Keratinocyte (primary cell): ENCODE measurements at regions not wholly inside any gene's neighbourhood (a gene's known extent, or its start where the extent isn't known, plus 50 kb on each side); places are given as distances from the start of the nearest gene placed in this dataset.

Experiments used
- DNase-seq: peaks from one replicate; pipeline ENCODE4 v3.0.0-alpha.2; 2011; ENCODE audit warnings: low read depth, missing footprints, low spot score
- FAIRE-seq: peaks from 2 replicates; lab custom pipeline; 2011; peaks lifted over from hg19 to GRCh38; lab: Jason Lieb, UNC
- H2AFZ ChIP-seq: 2 replicates; pipeline ENCODE4 v1.6.0; 2012; ENCODE audit warnings: low read length, control low read depth, inconsistent platforms; ENCODE audit not compliant: control insufficient read depth
- H3K27ac ChIP-seq: 2 replicates; pipeline ENCODE4 v1.5.1; 2011; ENCODE audit warnings: low read length; ENCODE audit not compliant: control insufficient read depth, insufficient read depth
- H3K27me3 ChIP-seq: 3 replicates; pipeline ENCODE4 v1.6.0; 2011; ENCODE audit warnings: low read length; ENCODE audit not compliant: control insufficient read depth, insufficient read depth; ENCODE audit errors: extremely low read depth
- H3K36me3 ChIP-seq, 2 experiments: 2 replicates in 1 of 2; 3 replicates in 1 of 2; pipeline ENCODE4 v1.5.1; 2011; ENCODE audit warnings: low read length in 2 of 2, mild to moderate bottlenecking in 1 of 2; ENCODE audit not compliant: control insufficient read depth in 2 of 2, insufficient read depth in 2 of 2; ENCODE audit errors: extremely low read depth in 1 of 2
- H3K4me1 ChIP-seq: 3 replicates; pipeline ENCODE4 v1.5.1; 2011; ENCODE audit warnings: low read length; ENCODE audit not compliant: control insufficient read depth, insufficient read depth; ENCODE audit errors: extremely low read depth
- H3K4me2 ChIP-seq: 3 replicates; pipeline ENCODE4 v1.6.0; 2011; ENCODE audit warnings: low read depth, low read length; ENCODE audit not compliant: control insufficient read depth, insufficient read depth; ENCODE audit errors: extremely low read depth
- H3K4me3 ChIP-seq, 3 experiments: fragments of 200-600 bp in 1 of 3; sonication (generic) in 1 of 3; 2 replicates in 2 of 3; 3 replicates in 1 of 3; pipeline ENCODE4 v1.5.1; 2011 to 2016; ENCODE audit warnings: low read length in 3 of 3, mild to moderate bottlenecking in 3 of 3, control low read depth in 2 of 3, inconsistent platforms in 1 of 3, low read depth in 1 of 3, mixed read lengths in 1 of 3, mixed run types in 1 of 3, moderate library complexity in 1 of 3; ENCODE audit not compliant: control insufficient read depth in 2 of 3, insufficient read depth in 2 of 3; ENCODE audit errors: extremely low read depth in 1 of 3
- H3K79me2 ChIP-seq: 2 replicates; pipeline ENCODE4 v1.6.0; 2012; ENCODE audit warnings: low read length; ENCODE audit not compliant: control insufficient read depth, insufficient read depth
- H3K9ac ChIP-seq: 3 replicates; pipeline ENCODE4 v1.6.0; 2011; ENCODE audit warnings: low read length; ENCODE audit not compliant: control insufficient read depth, insufficient read depth; ENCODE audit errors: extremely low read depth
- H3K9me1 ChIP-seq: 3 replicates; pipeline ENCODE4 v1.6.0; 2011; ENCODE audit warnings: low read length; ENCODE audit not compliant: control insufficient read depth, insufficient read depth; ENCODE audit errors: extremely low read depth
- H3K9me3 ChIP-seq: 2 replicates; pipeline ENCODE4 v1.5.1; 2012; ENCODE audit warnings: low read depth, low read length; ENCODE audit not compliant: control insufficient read depth
- H4K20me1 ChIP-seq: 3 replicates; pipeline ENCODE4 v1.6.0; 2011; ENCODE audit warnings: low read length; ENCODE audit not compliant: control insufficient read depth, insufficient read depth; ENCODE audit errors: extremely low read depth
- EZH2 ChIP-seq: IDR thresholded peaks from one replicate; pipeline ENCODE4 v1.6.1; 2012; ENCODE audit warnings: inconsistent platforms, mild to moderate bottlenecking, low read length, moderate library complexity
- dilution Hi-C: fragments of 300-500 bp; cut with MboI; formaldehyde crosslinking; loops from one replicate; pipeline ENCODE4 v1.7.0; 2020; ENCODE audit warnings: low sequenced_read_pairs; ENCODE audit not compliant: extremely low pct_ligation_motif_present
- TF ChIP-seq, protein P1 (sequence below), 3 experiments: IDR thresholded peaks in 1 of 3; conservative IDR thresholded peaks in 1 of 3; optimal IDR thresholded peaks in 1 of 3; 2 replicates in 2 of 3; 3 replicates in 1 of 3; pipeline versions ENCODE3 to v1.5.1; 2011; ENCODE audit warnings: low read length in 3 of 3, mild to moderate bottlenecking in 3 of 3, moderate library complexity in 2 of 3, control low read depth in 1 of 3, inconsistent platforms in 1 of 3; ENCODE audit not compliant: insufficient read depth in 2 of 3; ENCODE audit errors: extremely low read depth in 1 of 3

DNA sequence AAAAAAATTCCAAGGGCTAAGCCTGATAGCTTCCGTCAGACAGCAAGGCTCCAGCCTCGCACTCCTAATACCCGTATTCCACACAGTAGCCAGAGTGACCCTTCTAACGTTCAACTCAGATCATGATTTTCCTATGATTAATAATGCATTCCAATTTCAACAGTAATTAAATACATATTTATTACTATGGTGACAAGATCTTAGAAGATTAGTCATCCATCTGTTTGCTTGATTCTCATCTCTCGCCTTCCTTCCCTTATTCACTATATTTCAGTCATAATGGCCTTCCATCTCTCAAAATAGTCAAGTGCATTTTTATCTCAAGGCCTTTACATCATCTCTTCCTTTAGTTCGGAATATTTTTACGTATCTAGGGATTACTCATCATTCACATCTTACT lies 621.2 kb upstream of the SPRY2 start:
- Histone ChIP-seq H3K27ac (no peak overlapping the region), H3K9ac (no peak overlapping the region), H3K36me3 (no peaks in the 10 kb centered on the region), H3K4me1 (no peaks in the 10 kb centered on the region), H4K20me1 (no peaks in the 10 kb centered on the region), H3K9me3 (no peaks in the 10 kb centered on the region), H3K27me3 (no peaks in the 10 kb centered on the region), H3K4me2 (no peak overlapping the region), H3K79me2 (no peaks in the 10 kb centered on the region), H2AFZ (no peak overlapping the region), H3K9me1 (no peaks in the 10 kb centered on the region), H3K4me3 (no peak overlapping the region)
- TF ChIP-seq EZH2: no peak
- TF ChIP-seq, protein P1, sequence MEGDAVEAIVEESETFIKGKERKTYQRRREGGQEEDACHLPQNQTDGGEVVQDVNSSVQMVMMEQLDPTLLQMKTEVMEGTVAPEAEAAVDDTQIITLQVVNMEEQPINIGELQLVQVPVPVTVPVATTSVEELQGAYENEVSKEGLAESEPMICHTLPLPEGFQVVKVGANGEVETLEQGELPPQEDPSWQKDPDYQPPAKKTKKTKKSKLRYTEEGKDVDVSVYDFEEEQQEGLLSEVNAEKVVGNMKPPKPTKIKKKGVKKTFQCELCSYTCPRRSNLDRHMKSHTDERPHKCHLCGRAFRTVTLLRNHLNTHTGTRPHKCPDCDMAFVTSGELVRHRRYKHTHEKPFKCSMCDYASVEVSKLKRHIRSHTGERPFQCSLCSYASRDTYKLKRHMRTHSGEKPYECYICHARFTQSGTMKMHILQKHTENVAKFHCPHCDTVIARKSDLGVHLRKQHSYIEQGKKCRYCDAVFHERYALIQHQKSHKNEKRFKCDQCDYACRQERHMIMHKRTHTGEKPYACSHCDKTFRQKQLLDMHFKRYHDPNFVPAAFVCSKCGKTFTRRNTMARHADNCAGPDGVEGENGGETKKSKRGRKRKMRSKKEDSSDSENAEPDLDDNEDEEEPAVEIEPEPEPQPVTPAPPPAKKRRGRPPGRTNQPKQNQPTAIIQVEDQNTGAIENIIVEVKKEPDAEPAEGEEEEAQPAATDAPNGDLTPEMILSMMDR (optimal IDR thresholded peaks at IDR 0.05 in 1 of 3, IDR thresholded peaks at IDR 0.05 in 1 of 3, conservative IDR thresholded peaks at IDR 0.05 in 1 of 3; ENCODE audit: extremely low read depth in 1 of 3, insufficient read depth in 2 of 3, low read length in 3 of 3): no peak
- no peak for DNase-seq
- dilution Hi-C loops: no loop called here
- FAIRE-seq: no peak

DNA sequence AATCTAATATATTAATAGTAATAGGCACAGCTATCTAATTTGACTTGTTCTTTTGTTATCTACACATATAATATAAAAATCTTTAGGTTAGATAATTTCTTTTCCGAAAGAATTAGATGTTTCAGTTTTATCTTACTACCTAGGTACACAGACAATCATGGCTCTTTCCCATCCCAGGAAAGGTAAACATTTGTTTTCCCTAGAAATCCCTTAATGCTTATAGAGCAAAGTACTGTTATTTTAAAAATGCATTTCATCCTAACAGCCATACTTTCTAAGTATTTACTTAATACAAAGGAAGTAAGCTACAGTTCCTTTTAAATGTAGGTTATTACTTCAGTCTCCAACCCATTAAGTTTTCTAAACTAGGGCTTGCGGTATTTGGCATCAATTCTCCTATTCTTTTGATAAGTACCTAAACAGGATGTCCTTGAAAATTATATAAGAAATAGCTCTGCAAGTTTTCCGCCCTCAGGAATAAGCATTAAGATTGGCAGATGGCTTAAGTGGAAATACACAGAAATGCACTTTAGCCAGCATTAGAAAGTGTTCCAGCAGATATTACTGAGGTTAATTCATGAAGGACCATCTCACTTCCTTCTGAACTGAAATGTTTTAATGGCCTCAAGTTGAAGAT lies 616.2 kb upstream of the SPRY2 start:
- Histone ChIP-seq H3K27me3 (no peaks in the 10 kb centered on the region), H3K4me1 (no peaks in the 10 kb centered on the region), H3K4me2 (no peak overlapping the region), H3K27ac (no peak overlapping the region), H3K9me3 (no peaks in the 10 kb centered on the region), H3K9me1 (no peaks in the 10 kb centered on the region), H4K20me1 (no peaks in the 10 kb centered on the region), H3K36me3 (no peaks in the 10 kb centered on the region), H2AFZ (no peak overlapping the region), H3K9ac (no peak overlapping the region), H3K79me2 (no peaks in the 10 kb centered on the region), H3K4me3 (no peak overlapping the region)
- dilution Hi-C loops: no loop called here
- TF ChIP-seq, protein P1 (optimal IDR thresholded peaks at IDR 0.05 in 1 of 3, IDR thresholded peaks at IDR 0.05 in 1 of 3, conservative IDR thresholded peaks at IDR 0.05 in 1 of 3; ENCODE audit: extremely low read depth in 1 of 3, insufficient read depth in 2 of 3, low read length in 3 of 3): no peak
- TF ChIP-seq EZH2: no peak
- DNase-seq: no peak
- no peak for FAIRE-seq
